Activated T-helper 17 cell treated with anti-CD3 and anti-CD28 coated beads, Interleukin-2, amount 50 U/mL, for 72 hours (primary cell): ENCODE measurements at regions not wholly inside any gene's neighbourhood (a gene's known extent, or its start where the extent isn't known, plus 50 kb on each side); places are given as distances from the start of the nearest gene placed in this dataset.

Experiments used
- ATAC-seq: fragments of 150-1000 bp; cut with Tn5 transposase; replicated peaks from 2 replicates; pipeline ENCODE4 v1.10.0; 2021; ENCODE audit warnings: mild to moderate bottlenecking, moderate library complexity
- H3K27ac Mint-ChIP-seq: one replicate; pipeline ENCODE4 v1.8.0; 2022; ENCODE audit warnings: mixed read lengths
- H3K27me3 Mint-ChIP-seq: one replicate; pipeline ENCODE4 v1.8.0; 2022; ENCODE audit warnings: mixed read lengths
- H3K36me3 Mint-ChIP-seq: one replicate; pipeline ENCODE4 v1.8.0; 2022; ENCODE audit warnings: low read depth, mild to moderate bottlenecking, mixed read lengths
- H3K4me1 Mint-ChIP-seq: one replicate; pipeline ENCODE4 v1.8.0; 2022; ENCODE audit warnings: mixed read lengths
- H3K4me3 Mint-ChIP-seq: one replicate; pipeline ENCODE4 v1.8.0; 2022; ENCODE audit warnings: mild to moderate bottlenecking, mixed read lengths
- H3K9me3 Mint-ChIP-seq: one replicate; pipeline ENCODE4 v1.8.0; 2022; ENCODE audit warnings: mixed read lengths

- Mint-ChIP-seq H3K36me3 (no peaks in the 10 kb centered on the region), H3K4me1 (no peaks in the 10 kb centered on the region), H3K4me3 (no peak overlapping the region), H3K27me3 (peaks cover 27% of the 10 kb centered on the region), H3K27ac (no peak overlapping the region), H3K9me3 (peaks cover 5% of the 10 kb centered on the region)
- no peak for ATAC-seq
Measured at GRCh38 chr17:5703736-5704135, 119.4 kb upstream of the NLRP1 start.

- no peak for ATAC-seq
- Mint-ChIP-seq H3K27me3 (peaks cover 19% of the 10 kb centered on the region), H3K36me3 (no peaks in the 10 kb centered on the region), H3K27ac (no peak overlapping the region), H3K4me1 (no peaks in the 10 kb centered on the region), H3K9me3 (no peaks in the 10 kb centered on the region), H3K4me3 (no peak overlapping the region)
Measured at GRCh38 chr17:5705081-5705875, 121.0 kb upstream of the NLRP1 start.

GRCh38 chr17:5705876-5706576 lies 121.7 kb upstream of the NLRP1 start:
- Mint-ChIP-seq H3K4me3 (no peak overlapping the region), H3K9me3 (no peaks in the 10 kb centered on the region), H3K36me3 (no peaks in the 10 kb centered on the region), H3K27me3 (peaks cover 20% of the 10 kb centered on the region), H3K27ac (no peak overlapping the region), H3K4me1 (no peaks in the 10 kb centered on the region)
- no peak for ATAC-seq

GRCh38 chr17:5706577-5707210 lies 122.4 kb upstream of the NLRP1 start:
- ATAC-seq = peak; percentile 58
- Mint-ChIP-seq H3K36me3 (no peaks in the 10 kb centered on the region), H3K9me3 (no peaks in the 10 kb centered on the region)

GRCh38 chr17:5707482-5707881 lies 123.2 kb upstream of the NLRP1 start:
- no peak overlapping the region for H3K4me3 Mint-ChIP-seq
- no peaks in the 10 kb centered on the region for H3K9me3 Mint-ChIP-seq
- H3K36me3 Mint-ChIP-seq = no peaks in the 10 kb centered on the region
- H3K4me1 Mint-ChIP-seq = no peaks in the 10 kb centered on the region
- no peak overlapping the region for H3K27ac Mint-ChIP-seq
- no peak for ATAC-seq
- peaks cover 29% of the 10 kb centered on the region for H3K27me3 Mint-ChIP-seq

More at GRCh38 chr17:5706577-5707210, 122.4 kb upstream of the NLRP1 start:
- Mint-ChIP-seq H3K27me3 (peaks cover 24% of the 10 kb centered on the region), H3K27ac (no peak overlapping the region), H3K4me3 (no peak overlapping the region), H3K4me1 (no peaks in the 10 kb centered on the region)

- H3K36me3 Mint-ChIP-seq = no peaks in the 10 kb centered on the region
- H3K27ac Mint-ChIP-seq = no peak overlapping the region
- peaks cover 29% of the 10 kb centered on the region for H3K27me3 Mint-ChIP-seq
Measured at GRCh38 chr17:5708344-5708743, 124.0 kb upstream of the NLRP1 start.

GRCh38 chr17:5711344-5711743 lies 127.0 kb upstream of the NLRP1 start:
- H3K36me3 Mint-ChIP-seq = no peaks in the 10 kb centered on the region
- H3K4me3 Mint-ChIP-seq = no peak overlapping the region
- no peak for ATAC-seq
- no peaks in the 10 kb centered on the region for H3K9me3 Mint-ChIP-seq
- no peak overlapping the region for H3K27ac Mint-ChIP-seq
- no peaks in the 10 kb centered on the region for H3K4me1 Mint-ChIP-seq
- H3K27me3 Mint-ChIP-seq = peaks cover 35% of the 10 kb centered on the region

More at GRCh38 chr17:5708344-5708743, 124.0 kb upstream of the NLRP1 start:
- ATAC-seq = no peak
- Mint-ChIP-seq H3K4me1 (no peaks in the 10 kb centered on the region), H3K4me3 (no peak overlapping the region), H3K9me3 (no peaks in the 10 kb centered on the region)

- H3K9me3 Mint-ChIP-seq = no peaks in the 10 kb centered on the region
- H3K36me3 Mint-ChIP-seq = no peaks in the 10 kb centered on the region
- no peak for ATAC-seq
- H3K4me1 Mint-ChIP-seq = no peaks in the 10 kb centered on the region
- H3K27me3 Mint-ChIP-seq = peaks cover 48% of the 10 kb centered on the region
- H3K4me3 Mint-ChIP-seq = no peak overlapping the region
- H3K27ac Mint-ChIP-seq = no peak overlapping the region
Measured at GRCh38 chr17:5714993-5715392, 130.7 kb upstream of the NLRP1 start.

GRCh38 chr17:5715478-5715877 lies 131.2 kb upstream of the NLRP1 start:
- no peak overlapping the region for H3K27ac Mint-ChIP-seq
- no peak overlapping the region for H3K4me3 Mint-ChIP-seq
- peaks cover 46% of the 10 kb centered on the region for H3K27me3 Mint-ChIP-seq
- no peaks in the 10 kb centered on the region for H3K4me1 Mint-ChIP-seq
- H3K36me3 Mint-ChIP-seq = no peaks in the 10 kb centered on the region
- H3K9me3 Mint-ChIP-seq = no peaks in the 10 kb centered on the region
- ATAC-seq = no peak

GRCh38 chr17:5718726-5719125 lies 134.4 kb upstream of the NLRP1 start:
- ATAC-seq = no peak

GRCh38 chr17:5719976-5720375 lies 135.7 kb upstream of the NLRP1 start:
- no peaks in the 10 kb centered on the region for H3K4me1 Mint-ChIP-seq
- ATAC-seq = no peak
- H3K9me3 Mint-ChIP-seq = no peaks in the 10 kb centered on the region
- no peak overlapping the region for H3K27ac Mint-ChIP-seq
- H3K4me3 Mint-ChIP-seq = no peak overlapping the region
- H3K27me3 Mint-ChIP-seq = peaks cover 47% of the 10 kb centered on the region
- no peaks in the 10 kb centered on the region for H3K36me3 Mint-ChIP-seq

More at GRCh38 chr17:5718726-5719125, 134.4 kb upstream of the NLRP1 start:
- H3K9me3 Mint-ChIP-seq = no peaks in the 10 kb centered on the region
- no peaks in the 10 kb centered on the region for H3K4me1 Mint-ChIP-seq
- H3K4me3 Mint-ChIP-seq = no peak overlapping the region
- H3K36me3 Mint-ChIP-seq = no peaks in the 10 kb centered on the region
- H3K27ac Mint-ChIP-seq = no peak overlapping the region
- peaks cover 41% of the 10 kb centered on the region for H3K27me3 Mint-ChIP-seq

GRCh38 chr17:5730373-5730772 lies 146.1 kb upstream of the NLRP1 start:
- Mint-ChIP-seq H3K27ac (no peak overlapping the region), H3K27me3 (peaks cover 52% of the 10 kb centered on the region), H3K9me3 (no peaks in the 10 kb centered on the region), H3K4me1 (peaks cover 5% of the 10 kb centered on the region), H3K4me3 (no peak overlapping the region), H3K36me3 (no peaks in the 10 kb centered on the region)
- ATAC-seq = no peak

- no peaks in the 10 kb centered on the region for H3K36me3 Mint-ChIP-seq
- no peaks in the 10 kb centered on the region for H3K9me3 Mint-ChIP-seq
- no peak for ATAC-seq
- H3K27ac Mint-ChIP-seq = no peak overlapping the region
- H3K4me3 Mint-ChIP-seq = no peak overlapping the region
- peaks cover 36% of the 10 kb centered on the region for H3K27me3 Mint-ChIP-seq
- no peaks in the 10 kb centered on the region for H3K4me1 Mint-ChIP-seq
Measured at GRCh38 chr17:5740937-5741336, 156.6 kb upstream of the NLRP1 start.

- no peaks in the 10 kb centered on the region for H3K4me1 Mint-ChIP-seq
- ATAC-seq = no peak
Measured at GRCh38 chr17:5741810-5742209, 157.5 kb upstream of the NLRP1 start.

More at GRCh38 chr17:5741810-5742209, 157.5 kb upstream of the NLRP1 start:
- peaks cover 39% of the 10 kb centered on the region for H3K27me3 Mint-ChIP-seq
- H3K27ac Mint-ChIP-seq = no peak overlapping the region
- H3K36me3 Mint-ChIP-seq = no peaks in the 10 kb centered on the region
- no peak overlapping the region for H3K4me3 Mint-ChIP-seq
- H3K9me3 Mint-ChIP-seq = no peaks in the 10 kb centered on the region
